ENCODE measurements at regions not wholly inside any gene's neighbourhood (a gene's known extent, or its start where the extent isn't known, plus 50 kb on each side); places are given as distances from the start of the nearest gene placed in this dataset.

DNA sequence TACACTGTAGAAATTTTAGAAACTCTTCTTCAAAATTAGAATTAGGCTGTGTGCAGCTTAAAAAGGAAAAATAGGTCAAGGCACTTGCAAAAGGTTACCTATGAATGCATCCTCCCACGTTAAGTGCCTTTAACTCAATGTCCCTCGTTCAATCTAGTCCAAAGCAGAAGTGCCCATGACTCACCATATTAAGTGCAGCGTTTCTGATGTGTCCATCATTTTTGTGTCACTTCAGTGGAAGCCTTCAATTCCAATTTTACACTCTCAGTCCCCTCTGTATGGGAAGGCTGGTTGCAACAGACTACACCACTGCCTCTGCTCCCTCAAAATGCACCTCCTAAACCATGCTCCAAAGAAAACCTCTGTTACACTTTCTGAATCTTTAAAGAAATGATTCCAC is 53.4 kb downstream of the FOXB1 start:
- Mint-ChIP-seq H3K27me3 (ENCODE audit: low read depth) (peaks cover 2% of the 10 kb centered on the region), H3K27ac (no peak overlapping the region), H3K36me3 (ENCODE audit: insufficient read depth in 1 of 3, low read depth in 3 of 3) (peaks cover 6 to 16% (median 12%) of the 10 kb centered on the region in 3 experiments), H3K4me3 (no peak overlapping the region), H3K4me1 (no peaks in the 10 kb centered on the region; a peak in 1 of 4 replicates), H3K9me3 (peaks cover 13 to 16% of the 10 kb centered on the region in 2 experiments)
- Histone ChIP-seq H3K4me1 (ENCODE audit: insufficient read depth, low read length) (no peaks in the 10 kb centered on the region), H3K56ac (ENCODE audit: insufficient read length, low read depth, low read length) (no peak overlapping the region), H3K14ac (ENCODE audit: insufficient read depth, low read length) (no peak overlapping the region), H2BK20ac (ENCODE audit: low read depth, low read length, poor library complexity, severe bottlenecking) (no peak overlapping the region), H3K9me3 (ENCODE audit: control insufficient read depth, low read depth, low read length) (peaks cover 5% of the 10 kb centered on the region), H2AFZ (ENCODE audit: low read length) (no peak overlapping the region), H3K23me2 (ENCODE audit: insufficient read length, low read depth, low read length, poor library complexity, severe bottlenecking) (no peaks in the 10 kb centered on the region), H2BK5ac (ENCODE audit: insufficient read length, low read length) (no peak overlapping the region), H3K18ac (ENCODE audit: insufficient read length, low read depth, low read length) (no peak overlapping the region), H2AK5ac (ENCODE audit: insufficient read length, low read length) (no peak overlapping the region), H2BK120ac (ENCODE audit: low read depth, low read length, poor library complexity, severe bottlenecking) (no peak overlapping the region), H3K9ac (ENCODE audit: extremely low read depth, insufficient read length, low read length) (no peak overlapping the region), H3K79me1 (ENCODE audit: insufficient read depth, low read depth, low read length, poor library complexity, severe bottlenecking) (no peaks in the 10 kb centered on the region), H3K79me2 (ENCODE audit: insufficient read depth, low read length) (no peaks in the 10 kb centered on the region), H2BK15ac (ENCODE audit: low read depth, low read length) (no peak overlapping the region), H2BK12ac (ENCODE audit: insufficient read length, low read depth, low read length) (no peak overlapping the region), H3K4me2 (ENCODE audit: insufficient read depth, insufficient read length, low read length) (no peak overlapping the region), H3K4ac (ENCODE audit: low read depth, low read length) (no peak overlapping the region), H4K8ac (replicated peaks; ENCODE audit: insufficient read length, low read depth, low read length) (no peak overlapping the region), H3T11ph (ENCODE audit: low read length) (no peak overlapping the region), H4K20me1 (ENCODE audit: control insufficient read depth, insufficient read depth, insufficient read length) (no peaks in the 10 kb centered on the region), H3K27ac (ENCODE audit: insufficient read length, low read depth, low read length) (no peak overlapping the region), H4K91ac (ENCODE audit: insufficient read length, low read depth, low read length) (no peak overlapping the region), H4K5ac (ENCODE audit: insufficient read length, low read depth, low read length) (no peak overlapping the region), H3K27me3 (ENCODE audit: insufficient read depth, low read length) (no peaks in the 10 kb centered on the region), H3K23ac (ENCODE audit: insufficient read length, low read depth, low read length) (no peak overlapping the region)
- no peak for DNase-seq
- no CpG with 5 or more reads among the region's 3 CpGs for WGBS (ENCODE audit: extremely low coverage, insufficient read length, low lambda C conversion rate)
- TF ChIP-seq, protein P1, sequence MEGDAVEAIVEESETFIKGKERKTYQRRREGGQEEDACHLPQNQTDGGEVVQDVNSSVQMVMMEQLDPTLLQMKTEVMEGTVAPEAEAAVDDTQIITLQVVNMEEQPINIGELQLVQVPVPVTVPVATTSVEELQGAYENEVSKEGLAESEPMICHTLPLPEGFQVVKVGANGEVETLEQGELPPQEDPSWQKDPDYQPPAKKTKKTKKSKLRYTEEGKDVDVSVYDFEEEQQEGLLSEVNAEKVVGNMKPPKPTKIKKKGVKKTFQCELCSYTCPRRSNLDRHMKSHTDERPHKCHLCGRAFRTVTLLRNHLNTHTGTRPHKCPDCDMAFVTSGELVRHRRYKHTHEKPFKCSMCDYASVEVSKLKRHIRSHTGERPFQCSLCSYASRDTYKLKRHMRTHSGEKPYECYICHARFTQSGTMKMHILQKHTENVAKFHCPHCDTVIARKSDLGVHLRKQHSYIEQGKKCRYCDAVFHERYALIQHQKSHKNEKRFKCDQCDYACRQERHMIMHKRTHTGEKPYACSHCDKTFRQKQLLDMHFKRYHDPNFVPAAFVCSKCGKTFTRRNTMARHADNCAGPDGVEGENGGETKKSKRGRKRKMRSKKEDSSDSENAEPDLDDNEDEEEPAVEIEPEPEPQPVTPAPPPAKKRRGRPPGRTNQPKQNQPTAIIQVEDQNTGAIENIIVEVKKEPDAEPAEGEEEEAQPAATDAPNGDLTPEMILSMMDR (conservative IDR thresholded peaks at IDR 0.05), result no peak

Data from H9 (cell line).